RWPE1 (cell line): ENCODE measurements at regions not wholly inside any gene's neighbourhood (a gene's known extent, or its start where the extent isn't known, plus 50 kb on each side); places are given as distances from the start of the nearest gene placed in this dataset.

Source experiments
- CTCF ChIA-PET: fragments of 350-600 bp; sonication (Branson Sonifier 250); formaldehyde crosslinking; extraction: SDS; loops from one replicate; lab custom pipeline; 2021; lab: Yijun Ruan, JAX
- POLR2A ChIA-PET: fragments of 400-600 bp; formaldehyde crosslinking; extraction: SDS; loops from one replicate; lab custom pipeline; 2020; ENCODE audit warnings: antibody characterized with exemption; ENCODE audit not compliant: low non-redundant PET; lab: Yijun Ruan, JAX
- DNase-seq: peaks from one replicate; pipeline ENCODE4 v3.0.0; 2012; ENCODE audit warnings: low spot score
- H3K27ac ChIP-seq: fragments of 450-650 bp; 2 replicates; pipeline ENCODE4 v1.5.1; 2017
- TF ChIP-seq, protein P1 (sequence below): fragments of 450-650 bp; conservative IDR thresholded peaks from 2 replicates; pipeline ENCODE4 v1.5.1; 2017; ENCODE audit warnings: low read depth, mild to moderate bottlenecking

DNA sequence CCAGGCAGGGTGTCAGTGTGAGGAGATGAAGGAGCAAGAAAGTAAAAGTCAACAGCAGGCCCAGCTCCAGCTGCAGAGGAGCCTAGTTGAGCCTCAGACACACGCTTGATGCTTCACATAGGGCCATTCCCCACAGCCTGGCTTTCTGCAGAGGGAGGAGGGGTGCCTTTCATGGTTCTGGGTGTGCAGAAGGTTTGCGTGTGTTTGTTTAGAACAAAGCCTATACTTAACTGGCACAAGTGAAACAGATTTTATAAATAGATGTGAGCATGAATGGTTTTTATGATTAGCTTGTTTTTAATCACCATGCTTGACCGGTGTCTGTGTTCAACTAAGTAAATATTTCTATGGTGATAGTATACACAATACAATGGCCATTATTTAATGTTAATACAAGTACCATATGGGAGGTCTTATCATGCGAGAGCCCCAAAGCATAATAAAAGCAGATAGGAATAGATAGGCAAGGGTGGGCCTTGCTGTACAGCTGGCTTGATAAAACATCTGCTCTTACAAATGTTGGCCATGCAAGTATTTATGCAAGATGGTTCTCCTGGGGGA, 290.2 kb downstream of the ETS1 start:
- ChIA-PET CTCF (interaction anchor here (0.7 to 1.0 kb wide), 2 partner anchors 230 to 334 kb away, joined by 3 to 4 read pairs; no protein-coding TSS in a partner anchor), POLR2A (interaction anchor here (0.7 kb wide), 1 partner anchor 499 kb away, joined by 3 read pairs; no protein-coding TSS in a partner anchor)
- no peak for DNase-seq

DNA sequence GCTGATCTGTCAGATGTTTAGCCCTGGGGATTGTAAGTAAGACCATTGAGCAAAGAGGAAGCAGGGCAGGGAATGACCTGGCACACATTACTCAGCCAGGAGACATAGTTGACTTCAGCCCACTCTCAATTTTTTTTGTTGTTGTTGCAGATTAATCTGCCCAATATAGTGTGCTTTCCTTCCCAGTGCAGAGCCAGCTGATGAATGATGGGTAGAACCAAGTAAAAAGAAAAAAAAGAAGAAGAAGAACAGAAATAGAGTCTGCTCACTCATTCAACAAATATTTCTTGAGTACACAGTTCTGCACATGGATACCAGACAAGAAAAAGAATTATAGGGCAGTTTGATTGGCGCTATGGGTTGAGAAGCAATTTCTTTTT, 292.7 kb downstream of the ETS1 start:
- TF ChIP-seq, protein P1, sequence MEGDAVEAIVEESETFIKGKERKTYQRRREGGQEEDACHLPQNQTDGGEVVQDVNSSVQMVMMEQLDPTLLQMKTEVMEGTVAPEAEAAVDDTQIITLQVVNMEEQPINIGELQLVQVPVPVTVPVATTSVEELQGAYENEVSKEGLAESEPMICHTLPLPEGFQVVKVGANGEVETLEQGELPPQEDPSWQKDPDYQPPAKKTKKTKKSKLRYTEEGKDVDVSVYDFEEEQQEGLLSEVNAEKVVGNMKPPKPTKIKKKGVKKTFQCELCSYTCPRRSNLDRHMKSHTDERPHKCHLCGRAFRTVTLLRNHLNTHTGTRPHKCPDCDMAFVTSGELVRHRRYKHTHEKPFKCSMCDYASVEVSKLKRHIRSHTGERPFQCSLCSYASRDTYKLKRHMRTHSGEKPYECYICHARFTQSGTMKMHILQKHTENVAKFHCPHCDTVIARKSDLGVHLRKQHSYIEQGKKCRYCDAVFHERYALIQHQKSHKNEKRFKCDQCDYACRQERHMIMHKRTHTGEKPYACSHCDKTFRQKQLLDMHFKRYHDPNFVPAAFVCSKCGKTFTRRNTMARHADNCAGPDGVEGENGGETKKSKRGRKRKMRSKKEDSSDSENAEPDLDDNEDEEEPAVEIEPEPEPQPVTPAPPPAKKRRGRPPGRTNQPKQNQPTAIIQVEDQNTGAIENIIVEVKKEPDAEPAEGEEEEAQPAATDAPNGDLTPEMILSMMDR: no peak
- ChIA-PET CTCF (no interaction called here), POLR2A (no interaction called here)
- no peak for DNase-seq
- H3K27ac ChIP-seq: no peak overlapping the region

More for the DNA sequence above, 290.2 kb downstream of the ETS1 start:
- TF ChIP-seq, protein P1: no peak
- H3K27ac ChIP-seq: no peak overlapping the region

GRCh38 chr11:128294001-128294670, 293.2 kb downstream of the ETS1 start:
- TF ChIP-seq, protein P1: no peak
- no peak for DNase-seq
- H3K27ac ChIP-seq: no peak overlapping the region
- CTCF ChIA-PET: no interaction called here
- POLR2A ChIA-PET: no interaction called here

DNA sequence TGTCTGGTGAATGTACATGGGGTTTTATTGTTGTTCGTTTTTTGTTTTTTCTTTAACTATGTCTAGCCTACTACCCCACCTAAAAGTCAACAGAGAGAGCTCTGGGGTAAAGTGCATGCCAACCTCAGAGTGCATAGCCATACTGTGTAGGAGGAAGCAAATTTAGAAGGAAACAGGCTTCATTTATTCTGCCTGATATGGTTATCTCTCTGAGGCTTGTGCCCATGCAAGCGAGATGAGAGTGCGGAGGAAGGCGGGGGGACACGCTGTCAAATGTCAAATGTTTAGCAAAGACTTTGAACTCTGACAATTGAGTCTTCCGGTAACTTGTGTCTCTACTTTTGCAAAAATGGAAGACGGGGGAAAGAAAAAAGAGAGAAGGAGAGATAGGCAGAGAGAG, 295.5 kb downstream of the ETS1 start:
- ChIA-PET POLR2A (no interaction called here), CTCF (interaction anchor here (1.0 kb wide), 2 partner anchors 120 to 340 kb away, joined by 3 read pairs; no protein-coding TSS in a partner anchor)
- TF ChIP-seq, protein P1: no peak

DNA sequence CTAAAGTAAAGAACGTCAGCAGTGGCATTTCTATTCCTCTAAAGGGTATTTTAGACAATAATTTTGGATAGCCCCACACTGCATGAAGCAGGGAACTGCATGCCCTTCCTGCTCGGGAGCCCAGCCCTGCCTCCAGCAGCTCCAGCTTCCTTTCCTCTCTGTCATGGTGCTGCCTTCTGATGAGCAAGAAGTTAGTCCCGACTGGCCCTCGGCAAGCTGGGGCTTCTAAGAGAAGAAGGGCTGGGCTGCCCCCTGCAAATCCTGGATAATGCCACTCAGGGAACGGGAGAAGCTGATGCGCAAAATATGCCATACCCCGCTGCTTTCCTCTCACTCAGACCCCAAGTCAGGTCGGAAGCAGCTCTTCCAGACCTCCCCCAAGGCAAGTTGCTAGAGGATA, 296.4 kb downstream of the ETS1 start:
- POLR2A ChIA-PET: no interaction called here
- DNase-seq: no peak
- CTCF ChIA-PET: interaction anchor here (0.6 to 1.4 kb wide), 13 partner anchors 10 to 540 kb away, joined by 3 to 7 read pairs (median 3); no protein-coding TSS in a partner anchor
- TF ChIP-seq, protein P1: no peak
- H3K27ac ChIP-seq: no peak overlapping the region

More for the DNA sequence above, 295.5 kb downstream of the ETS1 start:
- no peak for DNase-seq
- H3K27ac ChIP-seq: no peak overlapping the region

- TF ChIP-seq, protein P1: peak; percentile 86
- CTCF ChIA-PET: interaction anchor here (0.6 to 1.4 kb wide), 19 partner anchors 9 to 972 kb away, joined by 3 to 8 read pairs (median 4); no protein-coding TSS in a partner anchor
- POLR2A ChIA-PET: no interaction called here
- peak; percentile 85 for DNase-seq
- H3K27ac ChIP-seq: no peak overlapping the region
Observed at GRCh38 chr11:128290106-128290840, 297.1 kb downstream of the ETS1 start.
